Fibroblast of lung (primary cell): ENCODE measurements at regions not wholly inside any gene's neighbourhood (a gene's known extent, or its start where the extent isn't known, plus 50 kb on each side); places are given as distances from the start of the nearest gene placed in this dataset.

ENCODE experiments used
- CTCF ChIP-seq, 2 donors: IDR thresholded peaks in 1 of 2; conservative IDR thresholded peaks in 1 of 2; 1 replicate in 1 of 2; 2 replicates in 1 of 2; pipeline ENCODE4 v1.5.1; 2011 to 2012; ENCODE audit warnings: low read length in 2 of 2, control low read depth in 1 of 2, inconsistent platforms in 1 of 2, low read depth in 1 of 2, mild to moderate bottlenecking in 1 of 2
- EZH2 ChIP-seq: IDR thresholded peaks from 2 replicates; pipeline ENCODE4 v1.5.1; 2012; ENCODE audit warnings: low read length, control low read depth, mild to moderate bottlenecking; ENCODE audit errors: missing control alignments

GRCh38 chr12:47417121-47417520, 288.7 kb downstream of the RPAP3 start:
- TF ChIP-seq CTCF (conservative IDR thresholded peaks at IDR 0.05 in 1 of 2, IDR thresholded peaks at IDR 0.05 in 1 of 2; ENCODE audit: low read depth in 1 of 2, low read length in 2 of 2), result no peak
- TF ChIP-seq EZH2, result no peak
